ENCODE measurements at regions not wholly inside any gene's neighbourhood (a gene's known extent, or its start where the extent isn't known, plus 50 kb on each side); places are given as distances from the start of the nearest gene placed in this dataset.
"Not testable (repeated sequence)": the region's sequence is repeated elsewhere in the genome, so short reads cannot be mapped to it uniquely, and the experiment has no call there.

- no peak for DNase-seq
These were observed 592.4 kb downstream of the TBC1D22A start for GRCh38 chr22:47354668-47355387.

GRCh38 chr22:47352920-47353700 lies 590.7 kb downstream of the TBC1D22A start:
- DNase-seq = no peak

GRCh38 chr22:47351836-47352579 lies 589.6 kb downstream of the TBC1D22A start:
- DNase-seq = no peak

GRCh38 chr22:47346287-47346686 lies 583.8 kb downstream of the TBC1D22A start:
- DNase-seq = not testable (repeated sequence)

- no peak for DNase-seq
These were observed 582.6 kb downstream of the TBC1D22A start for GRCh38 chr22:47345025-47345424.

GRCh38 chr22:47344414-47344813 lies 582.0 kb downstream of the TBC1D22A start:
- DNase-seq = no peak

- DNase-seq = no peak
These were observed 581.2 kb downstream of the TBC1D22A start for GRCh38 chr22:47343611-47344010.

GRCh38 chr22:47342446-47342845 lies 580.0 kb downstream of the TBC1D22A start:
- DNase-seq = no peak

- no peak for DNase-seq
These were observed 579.0 kb downstream of the TBC1D22A start for GRCh38 chr22:47341464-47341863.

GRCh38 chr22:47340851-47341436 lies 578.5 kb downstream of the TBC1D22A start:
- DNase-seq = no peak

- peak; percentile 35 for DNase-seq
These were observed 574.7 kb downstream of the TBC1D22A start for GRCh38 chr22:47337161-47337621.

GRCh38 chr22:47335958-47336357 lies 573.5 kb downstream of the TBC1D22A start:
- DNase-seq = no peak

- DNase-seq = no peak
These were observed 573.0 kb downstream of the TBC1D22A start for GRCh38 chr22:47335460-47335859.

- no peak for DNase-seq
These were observed 572.2 kb downstream of the TBC1D22A start for GRCh38 chr22:47334601-47335000.

- DNase-seq = no peak
These were observed 571.2 kb downstream of the TBC1D22A start for GRCh38 chr22:47333625-47334024.

GRCh38 chr22:47332246-47332980 lies 570.0 kb downstream of the TBC1D22A start:
- no peak for DNase-seq

GRCh38 chr22:47331750-47332149 lies 569.3 kb downstream of the TBC1D22A start:
- no peak for DNase-seq

GRCh38 chr22:47329727-47330650 lies 567.5 kb downstream of the TBC1D22A start:
- no peak for DNase-seq

GRCh38 chr22:47328550-47329243 lies 566.2 kb downstream of the TBC1D22A start:
- DNase-seq = peak; percentile 71

GRCh38 chr22:47327241-47327640 lies 564.8 kb downstream of the TBC1D22A start:
- no peak for DNase-seq

Measured in GOT3 (cell line).